NCI-H187 treated with DMSO at 0.1 percent for 48 hours (cell line): ENCODE measurements at regions not wholly inside any gene's neighbourhood (a gene's known extent, or its start where the extent isn't known, plus 50 kb on each side); places are given as distances from the start of the nearest gene placed in this dataset.
A peak's percentile ranks its signal among the peaks of the same experiment; 100 is the strongest.
"Not testable (repeated sequence)": the region's sequence is repeated elsewhere in the genome, so short reads cannot be mapped to it uniquely, and the experiment has no call there.

Source experiments
- DNase-seq: peaks from one replicate; lab custom pipeline; 2025; lab: John Stamatoyannopoulos, UW

DNA sequence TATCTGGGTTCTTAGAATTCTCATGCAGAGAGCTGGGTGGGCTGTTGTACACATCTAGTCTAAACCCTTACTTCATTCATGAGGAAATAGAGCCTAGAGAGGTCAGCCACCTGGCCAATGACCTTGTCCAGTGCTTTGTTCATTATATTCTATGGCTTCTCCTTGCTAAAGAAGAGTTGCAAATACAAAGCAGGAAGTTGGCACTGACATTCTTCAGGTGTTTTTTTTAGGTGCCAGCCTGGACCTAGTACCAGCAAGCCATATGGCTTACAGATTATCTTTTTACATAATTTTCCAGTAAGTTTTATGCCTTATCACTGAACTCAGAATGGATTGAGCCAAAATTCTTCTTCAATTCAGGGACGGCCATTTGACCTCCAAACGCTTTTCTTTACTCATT, 54.7 kb upstream of the PGM2 start:
- no peak for DNase-seq

DNA sequence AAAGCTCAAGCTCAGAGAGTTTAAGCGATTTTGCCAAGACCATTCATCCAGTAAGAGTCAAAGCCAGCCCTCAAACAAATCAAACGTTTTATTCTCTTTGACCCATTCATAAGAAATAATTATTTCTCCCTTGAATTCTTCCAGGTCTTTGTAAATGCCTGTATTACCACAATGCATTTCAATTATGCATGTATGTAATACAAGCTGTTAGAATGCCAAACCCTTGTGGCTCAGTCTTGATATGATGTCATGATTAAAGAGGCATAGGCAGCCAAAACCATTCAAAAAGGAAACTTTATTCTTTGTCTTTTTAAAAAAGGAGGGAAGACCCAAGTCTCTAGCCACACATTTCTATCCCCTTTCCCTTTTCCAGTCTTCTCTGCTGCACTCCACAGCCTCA, 56.5 kb upstream of the PGM2 start:
- DNase-seq: no peak

DNA sequence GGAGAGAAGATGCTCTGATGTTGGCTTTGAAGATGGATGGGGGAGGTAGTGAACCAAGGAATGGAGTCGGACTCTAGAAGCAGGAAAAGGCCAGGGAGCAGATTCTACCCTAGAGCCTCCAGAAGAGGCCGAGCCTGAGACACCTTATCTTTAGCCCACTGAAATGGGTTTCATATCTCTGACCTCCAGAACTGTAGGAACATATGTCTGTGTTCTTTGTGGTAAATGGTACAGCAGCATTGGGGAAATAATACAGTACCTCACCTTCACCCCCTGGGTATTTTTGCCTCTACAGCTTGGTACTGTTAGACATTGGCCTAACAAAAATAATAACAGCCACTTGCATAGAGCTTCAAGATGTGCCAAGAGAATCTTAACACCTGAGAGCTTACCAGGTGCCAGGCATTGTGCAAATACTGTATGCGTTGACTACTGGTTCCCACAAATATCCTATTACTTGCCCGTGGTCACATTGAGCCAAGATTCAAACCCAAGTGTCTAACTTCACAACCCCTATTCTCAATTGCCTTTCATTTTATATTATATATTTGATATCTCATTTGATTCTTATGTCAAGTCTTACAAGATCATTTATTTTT, 57.0 kb upstream of the PGM2 start:
- DNase-seq: no peak

DNA sequence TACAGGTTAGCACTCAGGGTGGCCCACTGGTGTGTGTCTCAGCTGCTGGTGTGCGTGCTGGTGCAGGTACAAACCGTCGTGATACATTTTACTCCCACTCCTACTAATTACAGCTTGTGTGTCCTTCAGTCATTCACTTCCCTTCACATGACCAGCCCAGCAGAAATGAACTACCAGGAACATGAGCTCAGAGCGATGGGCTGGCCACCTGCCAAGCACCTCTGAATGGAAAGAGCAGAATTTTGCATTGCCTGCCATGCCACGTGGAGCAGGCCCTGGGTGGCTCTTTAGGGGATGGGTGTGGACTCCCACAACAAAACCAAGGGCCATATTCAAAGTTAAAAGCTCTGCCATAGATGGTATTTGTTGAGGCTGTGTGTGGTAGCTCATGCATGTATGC, 58.9 kb upstream of the PGM2 start:
- DNase-seq: peak; percentile 87

DNA sequence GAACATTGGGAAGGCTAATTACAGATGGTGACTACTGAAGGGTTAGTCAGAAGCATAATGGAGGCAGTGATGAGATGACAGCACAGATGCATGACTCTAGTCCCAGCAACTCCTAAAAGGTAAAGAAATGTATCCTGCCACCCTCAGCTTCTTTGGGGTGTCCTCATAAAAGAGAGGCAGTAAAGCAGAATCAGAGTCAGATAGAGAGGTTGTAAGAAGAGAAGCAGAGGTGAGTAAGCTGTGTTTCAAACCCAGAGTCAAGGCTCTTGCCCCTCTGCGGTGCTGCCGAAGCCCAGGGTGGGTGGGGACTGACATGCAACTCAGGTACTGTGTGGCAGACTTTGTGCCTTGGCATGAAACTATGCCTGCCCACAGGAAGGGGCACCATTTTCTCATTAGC, 59.5 kb upstream of the PGM2 start:
- no peak for DNase-seq

DNA sequence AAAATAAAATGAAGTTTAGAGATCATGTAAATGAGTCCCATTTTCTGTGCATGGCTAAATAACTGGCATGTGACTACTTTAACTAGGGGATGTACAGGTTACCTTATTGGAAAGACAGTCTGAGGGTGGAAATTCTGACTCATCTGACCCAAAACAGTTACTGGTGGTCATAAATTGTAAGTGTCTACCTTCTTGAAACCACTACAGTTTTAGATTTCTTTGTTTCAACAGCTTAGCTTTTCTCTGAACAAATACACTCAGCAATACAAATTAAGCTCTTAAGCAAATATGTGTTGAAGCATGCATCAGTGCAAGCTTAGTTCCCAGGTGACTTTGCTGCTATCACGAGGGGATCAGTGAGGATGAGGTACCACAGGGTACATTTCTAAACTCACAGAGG, 60.7 kb upstream of the PGM2 start:
- DNase-seq: peak; percentile 68

DNA sequence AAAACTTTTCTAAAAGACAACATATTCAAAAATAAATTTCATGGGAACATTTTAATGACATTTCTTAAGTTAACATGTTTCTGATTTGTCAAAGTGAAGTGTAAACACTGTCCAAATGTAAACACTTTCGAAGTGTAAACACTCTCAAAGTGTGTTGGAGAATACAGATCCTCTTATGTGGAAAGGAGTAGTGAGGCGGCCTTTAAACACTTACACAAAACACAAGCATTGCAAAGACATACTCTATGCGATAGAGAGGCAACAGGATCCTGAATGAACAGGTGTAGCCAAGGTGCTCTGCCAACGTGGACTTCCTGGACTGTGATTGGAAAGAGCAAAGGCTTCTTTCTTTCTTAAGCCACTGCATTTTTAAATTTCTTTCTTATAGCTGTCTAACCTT, 62.7 kb upstream of the PGM2 start:
- peak; percentile 40 for DNase-seq

DNA sequence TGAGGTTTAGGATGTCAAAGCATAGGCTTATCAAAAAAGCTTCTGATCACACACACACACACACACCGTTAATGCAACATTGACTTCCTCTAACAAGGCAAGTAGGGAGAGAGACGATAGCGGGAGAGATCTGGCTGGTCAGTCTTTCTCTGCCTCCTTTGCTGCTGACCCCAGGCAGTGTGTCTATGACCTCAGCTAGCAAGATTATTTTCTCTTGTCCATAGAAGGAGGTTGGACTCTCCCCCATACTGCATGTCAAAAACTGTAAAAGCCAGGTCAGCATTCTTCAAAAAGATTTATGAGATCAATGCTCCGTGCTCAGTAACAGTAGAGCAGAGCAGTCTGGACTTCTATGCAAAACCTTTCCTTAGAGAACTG, 63.5 kb upstream of the PGM2 start:
- DNase-seq: no peak

DNA sequence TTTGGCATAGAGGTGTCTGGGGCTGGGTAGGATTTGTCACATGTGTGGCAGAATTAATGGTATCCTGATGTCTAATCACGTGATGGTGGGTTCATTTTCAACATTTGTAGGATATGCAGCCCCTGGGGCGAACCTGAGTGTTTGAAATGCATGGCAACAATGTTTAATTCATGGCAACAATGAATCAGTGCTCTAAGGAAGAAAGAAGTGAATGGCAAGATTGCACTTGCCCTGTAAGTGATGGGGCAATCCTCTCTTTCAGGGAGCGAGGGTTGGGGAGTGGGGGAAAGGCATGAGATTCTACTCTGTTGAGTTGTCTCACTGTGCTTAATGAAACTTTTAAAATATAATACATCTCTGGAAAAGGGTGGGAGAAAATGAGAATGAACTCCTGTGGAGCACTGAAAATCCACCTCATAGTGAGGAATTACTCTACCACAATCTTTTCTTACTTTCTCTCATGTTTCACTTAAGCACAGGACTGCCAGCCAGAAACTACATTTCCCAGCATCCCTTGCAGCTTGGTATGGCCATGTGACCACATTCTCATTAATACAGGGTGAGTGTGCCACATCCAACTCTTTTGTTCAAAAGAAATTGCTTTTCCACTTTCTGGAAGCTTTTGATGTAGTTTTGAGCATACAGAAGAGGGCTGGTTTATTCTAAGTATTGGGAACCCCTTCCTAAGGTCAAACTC, 64.0 kb upstream of the PGM2 start:
- DNase-seq: no peak

DNA sequence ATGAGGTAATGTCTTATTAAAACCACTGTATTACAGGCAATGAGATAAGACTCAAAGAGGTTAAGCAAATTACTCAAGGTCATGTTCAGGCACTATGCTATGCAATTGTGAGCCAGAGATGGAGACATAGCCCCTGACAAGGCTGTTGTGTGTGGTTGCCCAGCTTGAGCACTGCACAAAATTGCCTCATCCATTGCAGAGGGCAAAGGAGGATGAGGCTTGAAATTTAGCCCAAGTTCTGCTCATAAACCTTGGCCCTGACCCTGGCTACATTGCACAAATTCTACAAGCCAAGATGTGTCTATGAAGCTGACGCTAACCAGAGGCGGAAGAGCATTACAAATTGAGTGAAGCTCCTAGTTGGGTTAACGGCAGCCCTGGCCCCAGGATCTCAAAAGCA, 65.6 kb upstream of the PGM2 start:
- no peak for DNase-seq

DNA sequence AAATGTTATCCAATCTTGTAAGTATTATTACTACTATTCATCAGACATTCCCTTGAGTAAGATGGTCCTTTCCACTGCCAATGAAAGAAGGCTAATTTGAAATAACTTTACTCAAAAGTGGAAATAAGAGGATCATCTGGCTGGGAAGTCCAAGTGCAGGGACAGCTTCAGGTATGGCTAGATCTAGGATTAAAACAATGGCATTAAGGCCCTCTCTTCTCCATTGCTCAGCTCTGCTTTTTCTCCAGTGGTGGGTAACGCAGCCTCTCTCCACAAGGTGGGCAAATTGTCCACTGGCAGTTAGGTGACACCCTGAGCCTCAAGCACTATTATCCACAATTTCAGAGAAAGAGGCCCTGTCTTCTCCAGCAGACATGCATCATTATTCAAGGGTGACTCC, 66.7 kb upstream of the PGM2 start:
- no peak for DNase-seq

DNA sequence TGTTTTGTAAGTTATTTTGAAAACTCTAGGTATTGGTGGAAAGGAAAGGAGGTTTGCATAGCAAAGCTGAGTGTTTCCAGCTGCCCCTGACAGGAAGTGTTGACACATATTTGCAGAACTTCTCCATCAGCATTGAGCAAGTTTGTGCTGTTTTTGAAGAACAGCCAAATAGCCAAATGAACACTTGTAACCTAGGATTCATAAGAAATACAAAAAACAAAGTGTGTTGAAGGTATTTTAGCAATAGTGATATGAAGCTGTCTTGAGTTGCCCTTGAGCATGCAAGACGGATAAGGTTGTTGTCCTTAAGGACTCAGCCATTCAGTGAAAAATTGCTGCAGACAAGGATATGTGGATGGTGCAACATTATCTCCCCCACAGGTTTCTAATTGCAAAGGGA, 68.3 kb upstream of the PGM2 start:
- DNase-seq: no peak

DNA sequence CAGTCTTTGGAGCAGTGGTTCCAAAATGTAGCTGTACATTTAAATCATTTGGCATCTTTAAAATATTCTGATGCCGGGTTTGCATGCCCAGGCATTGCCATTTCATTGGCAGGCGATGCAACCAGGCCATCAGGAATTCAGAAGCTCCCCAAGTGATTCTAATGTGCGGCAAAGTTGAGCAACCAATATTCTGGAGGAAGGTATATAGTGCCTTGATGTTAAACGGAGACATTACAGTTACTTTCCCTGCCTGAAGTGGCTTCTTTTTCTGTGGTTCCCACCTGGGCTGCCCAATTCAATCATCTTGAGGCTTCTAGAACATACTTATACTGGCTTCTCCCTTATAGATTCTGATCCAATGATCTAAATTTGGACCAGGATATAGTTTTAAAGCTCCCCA, 68.7 kb upstream of the PGM2 start:
- DNase-seq: no peak

DNA sequence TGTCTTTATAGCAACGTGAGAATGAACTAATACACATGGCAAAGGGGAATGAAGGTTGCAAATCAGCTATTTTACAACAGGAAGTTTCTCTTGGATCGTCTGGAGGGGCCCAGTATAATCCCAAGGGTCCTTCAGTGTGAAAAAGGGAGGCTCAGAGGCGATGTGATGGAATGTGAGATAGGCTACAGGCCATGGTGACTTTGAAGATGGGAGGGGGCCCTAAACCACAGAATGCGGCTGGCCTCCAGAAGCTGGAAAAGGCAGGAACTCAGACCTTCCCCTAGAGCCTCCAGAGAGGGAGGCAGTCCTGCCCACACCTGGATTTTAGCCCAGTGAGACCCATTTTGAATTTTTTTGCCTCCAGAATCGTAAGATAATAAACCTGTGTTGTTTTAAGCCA, 69.4 kb upstream of the PGM2 start:
- DNase-seq: no peak

DNA sequence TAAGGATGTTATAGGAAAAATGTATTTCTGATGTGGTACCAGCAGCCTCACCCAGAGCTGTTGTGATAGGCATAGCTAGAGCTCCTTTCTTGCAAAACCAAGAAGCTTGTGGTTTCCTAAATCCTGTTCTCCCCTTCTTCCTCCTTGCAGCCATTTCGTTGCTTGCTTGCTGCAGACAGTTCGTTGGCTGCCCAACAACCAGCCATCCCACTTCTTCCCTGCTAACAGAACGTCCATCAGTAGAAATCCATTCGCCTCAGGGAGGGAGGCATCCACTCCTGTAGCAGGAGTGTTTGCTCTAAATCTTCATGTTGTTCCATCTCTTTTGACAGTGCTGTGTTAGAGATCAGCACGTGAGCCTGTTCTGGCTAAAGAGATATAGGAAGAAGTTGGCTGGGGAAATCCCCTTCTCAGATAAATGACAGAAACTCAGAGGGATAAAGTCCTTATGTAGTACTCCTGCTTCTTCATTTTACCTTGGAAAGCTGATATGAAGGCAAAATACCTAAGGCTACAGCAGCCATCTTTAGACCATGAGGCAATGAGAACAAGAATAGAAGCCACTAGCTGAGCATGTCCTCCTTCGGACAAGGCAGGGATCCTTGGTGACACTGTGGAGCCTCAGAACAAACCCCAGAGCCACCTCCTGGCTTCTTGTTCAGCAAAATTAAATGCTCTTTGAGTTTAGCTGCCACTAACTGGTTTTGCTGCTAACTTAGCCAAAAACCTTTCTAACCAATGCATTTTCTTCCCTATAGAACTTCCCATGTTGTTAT, 68.4 kb upstream of the RELL1 start:
- DNase-seq: no peak

DNA sequence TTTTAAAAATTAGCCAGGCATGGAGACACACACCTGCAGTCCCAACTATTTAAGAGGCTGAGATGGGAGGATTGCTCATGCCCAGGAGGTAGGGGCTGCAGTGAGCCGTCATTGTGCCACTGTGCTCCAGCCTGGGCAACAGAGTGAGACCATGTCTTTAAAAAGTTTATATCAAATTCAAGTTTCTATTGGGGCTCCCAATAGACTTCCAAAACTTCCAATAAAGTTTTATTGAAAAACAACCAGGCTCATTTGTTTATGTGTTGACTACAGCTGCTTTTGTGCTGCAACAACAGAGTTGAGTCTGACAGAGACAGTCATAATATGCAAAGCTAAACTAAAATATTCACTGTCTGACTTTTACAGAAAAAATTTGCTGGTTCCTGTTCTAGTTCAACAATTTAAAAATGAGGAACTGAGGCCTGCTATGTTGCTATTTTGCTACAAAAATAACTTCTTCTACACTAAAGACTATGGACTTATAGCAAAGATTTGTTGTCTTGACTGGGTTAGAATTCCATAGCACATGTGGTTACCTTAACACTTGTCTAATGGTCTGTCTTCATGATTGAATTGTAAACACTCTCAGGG, 63.3 kb upstream of the RELL1 start:
- DNase-seq: no peak

DNA sequence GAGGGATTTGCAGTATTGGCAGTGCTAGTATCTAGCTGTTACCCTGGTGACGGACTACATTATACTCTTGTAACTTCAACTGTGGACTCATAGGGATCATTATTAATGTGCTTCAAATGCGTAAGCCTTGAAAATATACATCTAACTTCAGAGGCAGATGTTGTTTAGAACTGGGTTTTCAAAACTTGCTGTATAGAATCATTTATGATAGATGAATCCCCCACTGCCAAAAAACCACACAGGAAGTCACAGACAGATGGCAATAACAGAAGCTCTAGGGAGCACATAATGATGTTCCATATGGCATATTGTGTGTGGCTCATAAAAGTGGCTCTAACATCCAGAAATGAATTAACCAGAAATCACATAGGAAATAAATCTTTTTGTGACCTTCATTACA, 62.3 kb upstream of the RELL1 start:
- DNase-seq: no peak

DNA sequence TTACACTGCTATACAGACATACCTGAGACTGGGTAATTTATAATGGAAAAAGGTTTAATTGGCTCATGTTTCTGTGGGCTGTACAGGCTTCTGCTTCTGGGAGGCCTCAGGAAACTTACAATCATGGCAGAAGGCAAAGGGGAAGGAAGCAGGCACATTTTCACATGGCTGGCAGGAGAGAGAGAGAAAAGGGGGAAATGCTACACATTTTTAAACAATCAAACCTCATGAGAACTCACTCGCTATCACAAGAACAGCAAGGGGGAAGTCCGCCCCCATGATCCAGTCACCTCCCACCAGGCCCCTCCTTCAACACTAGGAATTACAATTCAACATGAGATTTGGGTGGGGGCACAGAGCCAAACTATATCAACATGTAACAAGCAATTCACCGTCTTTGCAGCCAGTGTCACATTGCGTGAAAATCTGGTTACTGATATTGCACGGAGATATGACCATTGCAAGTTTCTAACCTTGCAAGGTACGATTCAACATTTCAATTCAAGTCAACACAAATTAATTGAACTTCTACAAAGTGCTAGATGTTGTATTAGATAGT, 61.7 kb upstream of the RELL1 start:
- no peak for DNase-seq

DNA sequence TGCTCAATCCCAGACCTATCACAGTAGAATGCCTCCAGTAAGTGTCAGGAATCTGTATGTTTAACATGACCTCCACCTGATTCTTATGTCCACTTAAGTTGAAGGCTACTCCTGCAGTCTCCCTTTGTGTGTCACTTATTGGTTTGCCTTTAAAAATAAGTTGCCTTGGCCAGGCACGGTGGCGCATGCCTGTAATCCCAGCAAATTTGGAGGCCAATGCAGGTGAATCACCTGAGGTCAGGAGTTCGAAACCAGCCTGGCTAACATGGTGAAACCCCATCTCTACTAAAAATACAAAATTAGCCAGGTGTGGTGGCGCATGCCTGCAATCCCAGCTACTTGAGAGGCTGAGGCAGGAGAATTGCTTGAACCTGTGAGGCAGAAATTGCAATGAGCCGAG, 60.7 kb upstream of the RELL1 start:
- not testable (repeated sequence) for DNase-seq

DNA sequence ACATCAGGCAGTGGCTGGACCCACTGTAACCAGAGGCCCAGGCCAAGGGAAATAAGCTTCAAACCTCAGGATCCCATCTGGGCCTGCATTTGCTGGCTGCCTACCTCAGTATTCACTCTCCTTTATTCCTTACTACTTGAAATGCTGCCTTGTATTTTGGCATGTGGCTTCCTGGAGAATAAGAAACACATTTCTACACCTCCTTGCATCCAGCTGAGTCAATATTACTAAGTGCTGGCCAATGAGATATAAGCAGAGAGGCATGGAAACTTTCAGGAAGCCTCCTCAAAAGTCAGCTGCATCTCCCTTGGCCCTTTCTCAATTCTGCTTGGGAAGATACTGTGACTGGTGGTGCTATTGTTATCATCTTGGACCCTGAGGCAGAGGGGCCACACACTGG, 59.8 kb upstream of the RELL1 start:
- DNase-seq: no peak

DNA sequence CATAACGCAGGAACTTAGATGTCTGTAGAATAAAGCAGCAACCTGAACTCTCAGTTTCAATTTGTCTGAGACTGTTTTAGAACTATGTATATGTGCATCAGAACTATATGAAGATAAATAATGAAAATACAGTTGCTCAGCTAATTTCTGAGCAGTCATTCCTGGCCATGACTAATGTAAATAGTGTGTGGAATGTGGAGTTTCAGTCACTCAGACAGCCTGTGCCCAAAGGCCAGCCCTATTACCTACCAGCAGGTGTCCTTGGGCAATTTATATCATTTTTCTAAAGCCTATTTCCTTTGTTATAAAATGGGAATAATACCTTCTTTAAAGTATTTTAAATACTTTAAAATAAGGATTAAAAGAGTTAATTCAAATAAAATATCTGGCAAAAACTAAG, 56.0 kb upstream of the RELL1 start:
- no peak for DNase-seq

DNA sequence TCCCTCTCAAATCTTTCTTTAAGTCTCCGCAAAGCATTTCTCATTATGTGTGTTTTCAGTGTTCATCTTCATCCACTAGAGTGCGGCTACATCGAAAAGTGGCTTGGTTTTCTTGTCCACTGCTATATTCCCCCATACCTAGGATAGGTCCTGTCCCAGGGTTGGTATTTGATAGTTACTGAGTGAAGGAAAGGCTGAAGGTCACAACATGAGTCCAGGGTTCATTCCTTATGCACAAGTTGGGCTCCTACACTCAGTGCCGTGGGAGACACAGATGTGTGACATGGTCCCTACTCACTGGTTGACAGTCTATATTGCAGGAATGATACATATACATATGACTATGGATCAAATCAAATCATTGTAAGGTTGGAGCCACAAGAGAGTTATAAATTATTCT, 55.4 kb upstream of the RELL1 start:
- no peak for DNase-seq

DNA sequence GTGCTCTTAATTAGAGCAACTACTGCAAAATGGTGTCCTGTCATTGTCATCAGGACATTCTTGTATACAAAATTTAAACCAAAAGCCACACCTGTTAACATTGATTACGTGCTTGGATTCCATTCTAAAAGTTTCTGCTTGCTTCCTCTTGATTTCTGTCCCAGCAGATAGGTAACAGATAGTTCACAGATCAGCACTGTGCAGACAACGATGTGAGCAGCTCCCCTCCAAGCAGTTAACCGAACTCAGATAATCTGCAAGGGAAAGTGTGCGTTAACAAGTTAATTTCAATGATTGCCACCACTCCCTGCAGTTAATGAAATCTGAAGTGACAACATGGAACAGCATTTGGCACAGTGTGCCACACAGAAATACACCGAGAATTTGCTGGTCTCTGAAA, 54.4 kb upstream of the RELL1 start:
- no peak for DNase-seq
